ENCODE measurements at regions not wholly inside any gene's neighbourhood (a gene's known extent, or its start where the extent isn't known, plus 50 kb on each side); places are given as distances from the start of the nearest gene placed in this dataset.

DNA sequence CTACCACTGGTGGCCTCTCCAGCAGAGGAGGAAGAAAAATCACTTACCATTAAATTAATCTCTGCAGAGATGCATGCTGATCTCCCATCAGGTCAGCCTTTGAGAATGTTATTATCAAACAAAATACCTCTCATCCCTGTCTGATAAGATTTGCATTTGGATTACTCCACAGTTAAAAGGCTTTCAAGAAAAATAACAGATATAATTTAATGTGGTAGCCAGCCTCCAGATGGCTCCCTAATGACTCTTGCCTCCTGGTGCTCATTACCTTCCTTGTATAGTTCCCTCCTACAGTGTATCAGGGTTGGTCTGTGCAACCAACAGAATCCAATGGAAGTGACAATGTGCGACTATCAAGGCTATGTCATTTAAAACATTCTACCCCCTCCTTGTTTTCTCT lies 63.6 kb upstream of the TNPO1 start:
- H2BK12ac ChIP-seq (ENCODE audit: insufficient read length, low read depth, low read length), result no peak overlapping the region
- H3K23me2 ChIP-seq (ENCODE audit: insufficient read length, low read depth, low read length, poor library complexity, severe bottlenecking), result no peaks in the 10 kb centered on the region
- no peak overlapping the region for H3K4ac ChIP-seq (ENCODE audit: low read depth, low read length)
- H3K56ac ChIP-seq (ENCODE audit: insufficient read length, low read depth, low read length), result no peak overlapping the region
- no peaks in the 10 kb centered on the region for H3K79me1 ChIP-seq (ENCODE audit: insufficient read depth, low read depth, low read length, poor library complexity, severe bottlenecking)
- no peak overlapping the region for H4K91ac ChIP-seq (ENCODE audit: insufficient read length, low read depth, low read length)
- TF ChIP-seq, protein P1, sequence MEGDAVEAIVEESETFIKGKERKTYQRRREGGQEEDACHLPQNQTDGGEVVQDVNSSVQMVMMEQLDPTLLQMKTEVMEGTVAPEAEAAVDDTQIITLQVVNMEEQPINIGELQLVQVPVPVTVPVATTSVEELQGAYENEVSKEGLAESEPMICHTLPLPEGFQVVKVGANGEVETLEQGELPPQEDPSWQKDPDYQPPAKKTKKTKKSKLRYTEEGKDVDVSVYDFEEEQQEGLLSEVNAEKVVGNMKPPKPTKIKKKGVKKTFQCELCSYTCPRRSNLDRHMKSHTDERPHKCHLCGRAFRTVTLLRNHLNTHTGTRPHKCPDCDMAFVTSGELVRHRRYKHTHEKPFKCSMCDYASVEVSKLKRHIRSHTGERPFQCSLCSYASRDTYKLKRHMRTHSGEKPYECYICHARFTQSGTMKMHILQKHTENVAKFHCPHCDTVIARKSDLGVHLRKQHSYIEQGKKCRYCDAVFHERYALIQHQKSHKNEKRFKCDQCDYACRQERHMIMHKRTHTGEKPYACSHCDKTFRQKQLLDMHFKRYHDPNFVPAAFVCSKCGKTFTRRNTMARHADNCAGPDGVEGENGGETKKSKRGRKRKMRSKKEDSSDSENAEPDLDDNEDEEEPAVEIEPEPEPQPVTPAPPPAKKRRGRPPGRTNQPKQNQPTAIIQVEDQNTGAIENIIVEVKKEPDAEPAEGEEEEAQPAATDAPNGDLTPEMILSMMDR (conservative IDR thresholded peaks at IDR 0.05), result no peak
- no peak overlapping the region for H2BK120ac ChIP-seq (ENCODE audit: low read depth, low read length, poor library complexity, severe bottlenecking)
- no CpG with 5 or more reads among the region's 1 CpG for WGBS (ENCODE audit: extremely low coverage, insufficient read length, low lambda C conversion rate)
- no peak overlapping the region for H4K8ac ChIP-seq (replicated peaks; ENCODE audit: insufficient read length, low read depth, low read length)
- Mint-ChIP-seq H3K9me3 (no peaks in the 10 kb centered on the region), H3K27ac (no peak overlapping the region), H3K36me3 (ENCODE audit: insufficient read depth in 1 of 3, low read depth in 3 of 3) (no peaks in the 10 kb centered on the region), H3K4me3 (no peak overlapping the region), H3K27me3 (ENCODE audit: low read depth) (no peaks in the 10 kb centered on the region), H3K4me1 (no peaks in the 10 kb centered on the region; a peak in 1 of 4 replicates)
- H2BK5ac ChIP-seq (ENCODE audit: insufficient read length, low read length), result no peak overlapping the region
- H4K5ac ChIP-seq (ENCODE audit: insufficient read length, low read depth, low read length), result no peak overlapping the region
- H3K4me2 ChIP-seq (ENCODE audit: insufficient read depth, insufficient read length, low read length), result no peak overlapping the region
- no peaks in the 10 kb centered on the region for H3K9me3 ChIP-seq (ENCODE audit: control insufficient read depth, low read depth, low read length)
- H4K20me1 ChIP-seq (ENCODE audit: control insufficient read depth, insufficient read depth, insufficient read length), result no peaks in the 10 kb centered on the region
- no peak overlapping the region for H3K9ac ChIP-seq (ENCODE audit: extremely low read depth, insufficient read length, low read length)
- DNase-seq, result no peak
- no peak overlapping the region for H3K18ac ChIP-seq (ENCODE audit: insufficient read length, low read depth, low read length)
- H3K23ac ChIP-seq (ENCODE audit: insufficient read length, low read depth, low read length), result no peak overlapping the region
- H3T11ph ChIP-seq (ENCODE audit: low read length), result no peak overlapping the region
- no peak overlapping the region for H3K27ac ChIP-seq (ENCODE audit: insufficient read length, low read depth, low read length)
- no peaks in the 10 kb centered on the region for H3K79me2 ChIP-seq (ENCODE audit: insufficient read depth, low read length)
- no peak overlapping the region for H2BK20ac ChIP-seq (ENCODE audit: low read depth, low read length, poor library complexity, severe bottlenecking)
- H2AFZ ChIP-seq (ENCODE audit: low read length), result no peak overlapping the region
- H3K4me1 ChIP-seq (ENCODE audit: insufficient read depth, low read length), result no peaks in the 10 kb centered on the region
- H3K27me3 ChIP-seq (ENCODE audit: insufficient read depth, low read length), result no peaks in the 10 kb centered on the region
- H2BK15ac ChIP-seq (ENCODE audit: low read depth, low read length), result no peak overlapping the region
- H3K14ac ChIP-seq (ENCODE audit: insufficient read depth, low read length), result no peak overlapping the region
- H2AK5ac ChIP-seq (ENCODE audit: insufficient read length, low read length), result no peak overlapping the region

All from H9 (cell line).